ENCODE measurements at regions not wholly inside any gene's neighbourhood (a gene's known extent, or its start where the extent isn't known, plus 50 kb on each side); places are given as distances from the start of the nearest gene placed in this dataset.
A peak's percentile ranks its signal among the peaks of the same experiment; 100 is the strongest.

DNA sequence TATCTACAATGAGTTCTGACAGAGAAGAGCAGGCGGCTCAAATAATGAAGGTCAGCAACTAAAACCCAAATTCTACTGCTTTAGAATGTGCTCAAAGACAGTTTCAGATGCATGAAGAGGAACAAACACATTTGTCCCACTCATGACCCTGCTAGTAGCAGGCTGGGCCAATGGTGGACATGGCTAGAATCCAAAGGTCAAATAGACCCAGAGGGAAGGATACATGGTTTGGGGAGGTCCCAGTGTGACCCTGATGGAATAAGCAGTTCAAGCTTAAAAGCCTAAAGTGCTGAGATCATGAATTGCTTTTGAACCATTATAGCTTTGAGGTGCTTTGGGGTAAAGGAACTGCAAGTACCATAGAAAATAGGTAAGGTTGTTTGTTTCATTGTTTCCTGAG lies 450.7 kb downstream of the MID1IP1 start:
- Histone ChIP-seq H3K27me3 (no peaks in the 10 kb centered on the region), H3K4me3 (no peak overlapping the region), H3K36me3 (no peaks in the 10 kb centered on the region), H3K27ac (no peak overlapping the region), H3K4me1 (no peaks in the 10 kb centered on the region), H3K9me3 (no peaks in the 10 kb centered on the region)
- DNase-seq, result no peak
- WGBS, 2 donors, result 57 to 60% methylated on average over 1 of the region's 1 CpG
- TF ChIP-seq, protein P1, sequence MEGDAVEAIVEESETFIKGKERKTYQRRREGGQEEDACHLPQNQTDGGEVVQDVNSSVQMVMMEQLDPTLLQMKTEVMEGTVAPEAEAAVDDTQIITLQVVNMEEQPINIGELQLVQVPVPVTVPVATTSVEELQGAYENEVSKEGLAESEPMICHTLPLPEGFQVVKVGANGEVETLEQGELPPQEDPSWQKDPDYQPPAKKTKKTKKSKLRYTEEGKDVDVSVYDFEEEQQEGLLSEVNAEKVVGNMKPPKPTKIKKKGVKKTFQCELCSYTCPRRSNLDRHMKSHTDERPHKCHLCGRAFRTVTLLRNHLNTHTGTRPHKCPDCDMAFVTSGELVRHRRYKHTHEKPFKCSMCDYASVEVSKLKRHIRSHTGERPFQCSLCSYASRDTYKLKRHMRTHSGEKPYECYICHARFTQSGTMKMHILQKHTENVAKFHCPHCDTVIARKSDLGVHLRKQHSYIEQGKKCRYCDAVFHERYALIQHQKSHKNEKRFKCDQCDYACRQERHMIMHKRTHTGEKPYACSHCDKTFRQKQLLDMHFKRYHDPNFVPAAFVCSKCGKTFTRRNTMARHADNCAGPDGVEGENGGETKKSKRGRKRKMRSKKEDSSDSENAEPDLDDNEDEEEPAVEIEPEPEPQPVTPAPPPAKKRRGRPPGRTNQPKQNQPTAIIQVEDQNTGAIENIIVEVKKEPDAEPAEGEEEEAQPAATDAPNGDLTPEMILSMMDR (IDR thresholded peaks at IDR 0.05), result no peak
- TF ChIP-seq POLR2A (IDR thresholded peaks at IDR 0.05), result no peak
- intact Hi-C loops (cut with DNase I), result no loop called here

DNA sequence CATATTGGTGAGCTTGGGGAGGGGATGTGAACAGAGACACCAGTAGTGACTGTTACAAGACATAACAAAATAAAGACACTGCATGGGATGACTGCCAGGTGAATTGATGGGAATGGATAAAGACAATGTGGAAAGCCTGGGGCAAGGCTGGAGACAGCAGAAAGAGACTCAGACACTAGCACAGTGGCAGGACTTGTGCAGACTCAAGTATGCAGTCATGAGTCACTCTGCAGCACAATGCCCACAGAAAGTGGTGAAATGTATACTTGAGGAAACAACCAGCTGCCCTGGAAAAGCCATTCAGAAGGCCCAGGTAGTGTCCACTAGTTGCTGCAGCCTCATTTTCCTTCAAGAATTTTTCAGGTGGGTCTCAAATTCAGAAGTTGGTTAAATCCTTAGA lies 452.3 kb downstream of the MID1IP1 start:
- TF ChIP-seq, protein P1 (IDR thresholded peaks at IDR 0.05), result no peak
- TF ChIP-seq POLR2A (IDR thresholded peaks at IDR 0.05), result no peak
- no peak for DNase-seq
- no peaks in the 10 kb centered on the region for H3K36me3 ChIP-seq
- H3K27ac ChIP-seq, result no peak overlapping the region
- H3K4me3 ChIP-seq, result no peak overlapping the region
- H3K9me3 ChIP-seq, result no peaks in the 10 kb centered on the region
- H3K27me3 ChIP-seq, result no peaks in the 10 kb centered on the region
- intact Hi-C loops (cut with DNase I), result no loop called here
- no peaks in the 10 kb centered on the region for H3K4me1 ChIP-seq

DNA sequence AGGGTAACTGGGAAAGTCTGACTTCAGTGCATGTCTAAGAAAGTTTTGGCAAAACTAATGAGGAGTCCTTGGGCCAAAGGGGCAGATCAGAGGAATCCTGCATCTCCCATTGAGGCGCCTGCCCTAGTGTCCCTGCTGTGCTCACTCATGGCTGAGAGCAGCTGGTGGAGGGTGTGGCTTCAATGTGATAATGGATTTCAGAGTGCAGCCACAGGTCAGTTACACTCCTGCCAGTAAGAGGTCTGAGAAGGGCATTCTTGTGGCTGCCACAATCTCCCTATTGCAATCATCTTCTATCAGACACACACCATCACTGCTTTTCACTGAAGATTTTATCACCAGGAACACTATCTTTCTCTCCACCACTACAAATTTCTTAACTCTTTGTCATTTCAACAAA lies 457.1 kb downstream of the MID1IP1 start:
- no peaks in the 10 kb centered on the region for H3K27me3 ChIP-seq
- H3K36me3 ChIP-seq, result no peaks in the 10 kb centered on the region
- WGBS, 2 donors, result 50% methylated on average over 1 of the region's 1 CpG; no CpG with 5 or more reads in 1 of the 2 donors
- H3K4me3 ChIP-seq, result no peak overlapping the region
- no peak for DNase-seq
- TF ChIP-seq, protein P1 (IDR thresholded peaks at IDR 0.05), result no peak
- TF ChIP-seq POLR2A (IDR thresholded peaks at IDR 0.05), result no peak
- H3K9me3 ChIP-seq, result no peaks in the 10 kb centered on the region
- no peaks in the 10 kb centered on the region for H3K4me1 ChIP-seq
- H3K27ac ChIP-seq, result no peak overlapping the region
- intact Hi-C loops (cut with DNase I), result no loop called here

DNA sequence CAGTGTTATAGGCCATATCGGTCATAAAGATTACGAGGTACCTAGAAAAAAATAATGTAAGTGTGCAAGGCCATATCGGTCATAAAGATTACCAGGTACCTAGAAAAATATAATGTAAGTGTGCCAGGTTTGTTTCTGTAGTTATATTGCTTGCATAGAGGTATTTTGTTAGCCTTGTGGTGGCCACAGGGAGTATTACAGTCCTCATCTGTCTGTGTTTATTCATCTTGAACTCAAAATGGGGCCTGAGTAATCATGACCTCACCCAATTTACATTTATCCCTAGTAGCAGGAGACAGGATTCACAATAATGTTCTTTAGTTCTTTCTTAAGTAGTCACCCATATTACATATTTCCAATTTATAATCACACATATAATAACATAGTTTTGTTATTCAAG lies 459.7 kb downstream of the MID1IP1 start:
- Histone ChIP-seq H3K9me3 (no peaks in the 10 kb centered on the region), H3K27me3 (no peaks in the 10 kb centered on the region), H3K27ac (no peak overlapping the region), H3K4me1 (no peaks in the 10 kb centered on the region), H3K4me3 (no peak overlapping the region), H3K36me3 (no peaks in the 10 kb centered on the region)
- DNase-seq, result no peak
- TF ChIP-seq, protein P1 (IDR thresholded peaks at IDR 0.05), result no peak
- WGBS, 2 donors, result 86 to 89% methylated on average over 3 of the region's 3 CpGs
- intact Hi-C loops (cut with DNase I), result no loop called here

DNA sequence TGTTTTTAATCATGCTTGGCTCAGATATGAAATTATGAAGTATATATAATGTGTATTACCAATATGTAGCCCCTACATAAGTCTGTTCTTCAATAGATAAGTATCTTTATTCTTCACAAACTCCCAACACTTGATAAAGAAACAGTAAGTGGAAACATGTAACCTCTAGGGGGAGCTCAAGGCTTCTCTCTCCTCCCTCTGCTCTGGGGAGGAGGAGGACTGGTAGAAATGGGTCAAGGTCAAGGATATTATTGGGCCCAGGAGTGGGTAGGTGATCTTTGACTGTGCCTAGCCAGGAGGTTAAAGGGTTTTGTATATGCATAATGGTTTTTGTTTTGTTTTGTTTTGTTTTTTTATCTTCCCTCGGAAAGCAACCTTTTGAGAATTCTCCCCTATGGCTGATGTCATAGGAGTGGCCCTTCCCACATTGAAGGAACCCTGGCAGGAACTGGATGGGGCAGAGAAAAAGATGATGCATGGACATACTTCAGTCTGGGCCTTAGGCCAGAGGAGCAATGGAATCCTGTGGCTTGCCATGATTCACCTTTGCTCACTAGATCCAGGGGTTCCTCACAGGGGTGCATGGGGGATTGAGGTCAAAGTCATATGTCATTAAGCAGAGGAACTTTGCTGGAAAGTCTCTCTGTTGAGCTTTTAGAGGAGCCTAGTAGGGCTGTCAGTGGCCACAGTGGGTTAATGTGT lies 460.3 kb downstream of the MID1IP1 start:
- H3K36me3 ChIP-seq, result no peaks in the 10 kb centered on the region
- no peaks in the 10 kb centered on the region for H3K27me3 ChIP-seq
- H3K9me3 ChIP-seq, result no peaks in the 10 kb centered on the region
- intact Hi-C loops (cut with DNase I), result no loop called here
- 18 to 20% methylated on average over 1 of the region's 1 CpG for WGBS, 2 donors
- no peak for DNase-seq
- H3K4me3 ChIP-seq, result no peak overlapping the region
- no peaks in the 10 kb centered on the region for H3K4me1 ChIP-seq
- TF ChIP-seq, protein P1 (IDR thresholded peaks at IDR 0.05), result peak in 5 of 6 experiments; percentile 21 to 51 (median 33)
- no peak for TF ChIP-seq POLR2A (IDR thresholded peaks at IDR 0.05)
- H3K27ac ChIP-seq, result no peak overlapping the region
